Panc1 (cell line): ENCODE measurements at regions not wholly inside any gene's neighbourhood (a gene's known extent, or its start where the extent isn't known, plus 50 kb on each side); places are given as distances from the start of the nearest gene placed in this dataset.

Source experiments
- ATAC-seq: fragments of 200-7000 bp; cut with Tn5 transposase; 2 replicates; pipeline ENCODE4 v1.9.1; 2020; ENCODE audit warnings: mild to moderate bottlenecking, moderate library complexity
- BruUV-seq: library from RNA; stranded (reverse); fragments of 400-500 nt; replicated peaks from 2 replicates; lab custom pipeline; 2021; lab: Mats Ljungman, UMichigan
- CTCF ChIA-PET: fragments of 300-600 bp; sonication (Branson Sonifier 250); formaldehyde crosslinking; loops from one replicate; lab custom pipeline; 2022; ENCODE audit warnings: antibody characterized with exemption; lab: Charles Lee
- POLR2A ChIA-PET: fragments of 300-600 bp; sonication (Branson Sonifier 250); formaldehyde crosslinking; loops from one replicate; lab custom pipeline; 2022; ENCODE audit warnings: antibody characterized with exemption; lab: Charles Lee
- DNase-seq: peaks from one replicate; pipeline ENCODE4 v3.0.0-alpha.2; 2010; ENCODE audit warnings: low read depth, low spot score
- H3K27ac ChIP-seq: 2 replicates; pipeline ENCODE4 v1.5.1; 2011; ENCODE audit warnings: mild to moderate bottlenecking, low read length, inconsistent platforms
- H3K27me3 ChIP-seq: fragments of 200-500 bp; sonication (Bioruptor generic); 2 replicates; pipeline ENCODE4 v1.6.0; 2014; ENCODE audit warnings: low read length, inconsistent platforms; ENCODE audit not compliant: control insufficient read depth, insufficient read depth
- H3K36me3 ChIP-seq: fragments of 200-500 bp; sonication (Bioruptor generic); 2 replicates; pipeline ENCODE4 v1.5.1; 2014; ENCODE audit warnings: inconsistent platforms, mild to moderate bottlenecking, low read length, moderate library complexity; ENCODE audit not compliant: control insufficient read depth, insufficient read depth
- H3K4me1 ChIP-seq: 2 replicates; pipeline ENCODE4 v1.5.1; 2011; ENCODE audit warnings: inconsistent platforms, mild to moderate bottlenecking, low read length, moderate library complexity; ENCODE audit not compliant: control insufficient read depth, insufficient read depth
- H3K4me3 ChIP-seq, 2 experiments: 2 replicates each; pipeline ENCODE4 v1.5.1; 2011 to 2012; ENCODE audit warnings: low read depth in 2 of 2, low read length in 2 of 2, mild to moderate bottlenecking in 2 of 2, inconsistent platforms in 1 of 2, moderate library complexity in 1 of 2
- H3K9me3 ChIP-seq: fragments of 200-500 bp; sonication (Bioruptor generic); 2 replicates; pipeline ENCODE4 v1.5.1; 2014; ENCODE audit warnings: low read depth, mild to moderate bottlenecking, inconsistent platforms, low read length, moderate library complexity; ENCODE audit not compliant: control insufficient read depth, insufficient read depth
- POLR2AphosphoS5 ChIP-seq: IDR thresholded peaks from 2 replicates; pipeline ENCODE4 v1.6.1; 2012; ENCODE audit warnings: mild to moderate bottlenecking, low read depth, low read length, moderate library complexity
- SIN3A ChIP-seq: IDR thresholded peaks from 2 replicates; pipeline ENCODE4 v1.6.1; 2012; ENCODE audit warnings: low read depth, mild to moderate bottlenecking, low read length, moderate library complexity, borderline replicate concordance; ENCODE audit not compliant: insufficient read depth
- TCF7L2 ChIP-seq: IDR thresholded peaks from 2 replicates; pipeline ENCODE4 v1.6.1; 2011; ENCODE audit warnings: mild to moderate bottlenecking, low read depth, low read length, inconsistent platforms
- in situ Hi-C: cut with HindIII; loops from 2 replicates; pipeline ENCODE4 v1.10.0; 2016; ENCODE audit warnings: low sequenced_read_pairs, low pct_unique_long_range_greater_than_20kb
- intact Hi-C: fragments of 100-400 bp; cut with micrococcal nuclease; formaldehyde crosslinking; loops from one replicate; pipeline ENCODE4 v1.10.0; 2022; ENCODE audit not compliant: unreplicated experiment
- TF ChIP-seq, protein P1 (sequence below): fragments of 450-650 bp; IDR thresholded peaks from 2 replicates; pipeline ENCODE4 v1.5.1; 2017; ENCODE audit warnings: mild to moderate bottlenecking
- TF ChIP-seq, protein P2 (sequence below), 2 experiments: IDR thresholded peaks; 2 replicates each; pipeline ENCODE4 v1.6.1; 2011 to 2012; ENCODE audit warnings: low read depth in 2 of 2, control low read depth in 1 of 2, low read length in 1 of 2, mild to moderate bottlenecking in 1 of 2, moderate library complexity in 1 of 2; ENCODE audit not compliant: insufficient read depth in 1 of 2

GRCh38 chr3:145967043-145967442, 193.9 kb downstream of the PLOD2 start:
- Histone ChIP-seq H3K27ac (no peak overlapping the region), H3K27me3 (no peaks in the 10 kb centered on the region), H3K4me3 (no peak overlapping the region), H3K9me3 (no peaks in the 10 kb centered on the region), H3K36me3 (no peaks in the 10 kb centered on the region), H3K4me1 (no peaks in the 10 kb centered on the region)
- BruUV-seq: no TSS peak
- in situ Hi-C loops: no loop called here
- ATAC-seq (no peak), DNase-seq (no peak)
- ChIA-PET CTCF (no interaction called here), POLR2A (no interaction called here)
- intact Hi-C loops: no loop called here
- TF ChIP-seq, protein P1, sequence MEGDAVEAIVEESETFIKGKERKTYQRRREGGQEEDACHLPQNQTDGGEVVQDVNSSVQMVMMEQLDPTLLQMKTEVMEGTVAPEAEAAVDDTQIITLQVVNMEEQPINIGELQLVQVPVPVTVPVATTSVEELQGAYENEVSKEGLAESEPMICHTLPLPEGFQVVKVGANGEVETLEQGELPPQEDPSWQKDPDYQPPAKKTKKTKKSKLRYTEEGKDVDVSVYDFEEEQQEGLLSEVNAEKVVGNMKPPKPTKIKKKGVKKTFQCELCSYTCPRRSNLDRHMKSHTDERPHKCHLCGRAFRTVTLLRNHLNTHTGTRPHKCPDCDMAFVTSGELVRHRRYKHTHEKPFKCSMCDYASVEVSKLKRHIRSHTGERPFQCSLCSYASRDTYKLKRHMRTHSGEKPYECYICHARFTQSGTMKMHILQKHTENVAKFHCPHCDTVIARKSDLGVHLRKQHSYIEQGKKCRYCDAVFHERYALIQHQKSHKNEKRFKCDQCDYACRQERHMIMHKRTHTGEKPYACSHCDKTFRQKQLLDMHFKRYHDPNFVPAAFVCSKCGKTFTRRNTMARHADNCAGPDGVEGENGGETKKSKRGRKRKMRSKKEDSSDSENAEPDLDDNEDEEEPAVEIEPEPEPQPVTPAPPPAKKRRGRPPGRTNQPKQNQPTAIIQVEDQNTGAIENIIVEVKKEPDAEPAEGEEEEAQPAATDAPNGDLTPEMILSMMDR: no peak
- TF ChIP-seq, protein P2, sequence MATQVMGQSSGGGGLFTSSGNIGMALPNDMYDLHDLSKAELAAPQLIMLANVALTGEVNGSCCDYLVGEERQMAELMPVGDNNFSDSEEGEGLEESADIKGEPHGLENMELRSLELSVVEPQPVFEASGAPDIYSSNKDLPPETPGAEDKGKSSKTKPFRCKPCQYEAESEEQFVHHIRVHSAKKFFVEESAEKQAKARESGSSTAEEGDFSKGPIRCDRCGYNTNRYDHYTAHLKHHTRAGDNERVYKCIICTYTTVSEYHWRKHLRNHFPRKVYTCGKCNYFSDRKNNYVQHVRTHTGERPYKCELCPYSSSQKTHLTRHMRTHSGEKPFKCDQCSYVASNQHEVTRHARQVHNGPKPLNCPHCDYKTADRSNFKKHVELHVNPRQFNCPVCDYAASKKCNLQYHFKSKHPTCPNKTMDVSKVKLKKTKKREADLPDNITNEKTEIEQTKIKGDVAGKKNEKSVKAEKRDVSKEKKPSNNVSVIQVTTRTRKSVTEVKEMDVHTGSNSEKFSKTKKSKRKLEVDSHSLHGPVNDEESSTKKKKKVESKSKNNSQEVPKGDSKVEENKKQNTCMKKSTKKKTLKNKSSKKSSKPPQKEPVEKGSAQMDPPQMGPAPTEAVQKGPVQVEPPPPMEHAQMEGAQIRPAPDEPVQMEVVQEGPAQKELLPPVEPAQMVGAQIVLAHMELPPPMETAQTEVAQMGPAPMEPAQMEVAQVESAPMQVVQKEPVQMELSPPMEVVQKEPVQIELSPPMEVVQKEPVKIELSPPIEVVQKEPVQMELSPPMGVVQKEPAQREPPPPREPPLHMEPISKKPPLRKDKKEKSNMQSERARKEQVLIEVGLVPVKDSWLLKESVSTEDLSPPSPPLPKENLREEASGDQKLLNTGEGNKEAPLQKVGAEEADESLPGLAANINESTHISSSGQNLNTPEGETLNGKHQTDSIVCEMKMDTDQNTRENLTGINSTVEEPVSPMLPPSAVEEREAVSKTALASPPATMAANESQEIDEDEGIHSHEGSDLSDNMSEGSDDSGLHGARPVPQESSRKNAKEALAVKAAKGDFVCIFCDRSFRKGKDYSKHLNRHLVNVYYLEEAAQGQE (IDR thresholded peaks at IDR 0.05; ENCODE audit: insufficient read depth in 1 of 2, low read depth in 2 of 2, low read length in 1 of 2): no peak

GRCh38 chr3:145971186-145971585, 189.8 kb downstream of the PLOD2 start:
- Histone ChIP-seq H3K4me1 (no peaks in the 10 kb centered on the region), H3K4me3 (no peak overlapping the region), H3K9me3 (no peaks in the 10 kb centered on the region), H3K36me3 (no peaks in the 10 kb centered on the region), H3K27ac (no peak overlapping the region), H3K27me3 (no peaks in the 10 kb centered on the region)
- no TSS peak for BruUV-seq
- intact Hi-C loops: no loop called here
- in situ Hi-C loops: no loop called here
- ChIA-PET CTCF (no interaction called here), POLR2A (no interaction called here)
- TF ChIP-seq, protein P1: no peak
- TF ChIP-seq, protein P2 (IDR thresholded peaks at IDR 0.05; ENCODE audit: insufficient read depth in 1 of 2, low read depth in 2 of 2, low read length in 1 of 2): no peak
- TF ChIP-seq SIN3A: no peak
- TF ChIP-seq POLR2AphosphoS5: no peak
- no peak for TF ChIP-seq TCF7L2
- DNase-seq: no peak
- no peak for ATAC-seq
